ENCODE measurements at regions not wholly inside any gene's neighbourhood (a gene's known extent, or its start where the extent isn't known, plus 50 kb on each side); places are given as distances from the start of the nearest gene placed in this dataset.

DNA sequence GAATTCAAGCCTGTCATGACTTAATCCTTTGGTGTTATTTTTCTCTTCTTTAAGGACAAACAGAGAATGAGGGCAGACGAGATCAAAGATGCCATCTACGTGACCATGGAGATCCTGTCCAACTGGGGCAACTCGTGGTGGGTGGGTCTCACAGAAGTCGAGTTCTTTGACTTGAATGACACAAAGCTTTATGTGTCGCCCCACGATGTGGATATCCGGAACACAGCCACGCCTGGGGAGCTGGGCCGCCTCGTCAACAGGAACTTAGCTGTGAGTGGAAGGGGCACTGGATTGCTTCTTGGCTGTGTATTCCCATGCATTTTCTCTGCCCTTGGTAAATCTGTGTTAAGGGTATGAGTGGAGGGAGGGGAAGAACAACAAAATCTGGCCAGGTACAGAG lies 158.7 kb downstream of the KATNIP start:
- TF ChIP-seq, protein P1, sequence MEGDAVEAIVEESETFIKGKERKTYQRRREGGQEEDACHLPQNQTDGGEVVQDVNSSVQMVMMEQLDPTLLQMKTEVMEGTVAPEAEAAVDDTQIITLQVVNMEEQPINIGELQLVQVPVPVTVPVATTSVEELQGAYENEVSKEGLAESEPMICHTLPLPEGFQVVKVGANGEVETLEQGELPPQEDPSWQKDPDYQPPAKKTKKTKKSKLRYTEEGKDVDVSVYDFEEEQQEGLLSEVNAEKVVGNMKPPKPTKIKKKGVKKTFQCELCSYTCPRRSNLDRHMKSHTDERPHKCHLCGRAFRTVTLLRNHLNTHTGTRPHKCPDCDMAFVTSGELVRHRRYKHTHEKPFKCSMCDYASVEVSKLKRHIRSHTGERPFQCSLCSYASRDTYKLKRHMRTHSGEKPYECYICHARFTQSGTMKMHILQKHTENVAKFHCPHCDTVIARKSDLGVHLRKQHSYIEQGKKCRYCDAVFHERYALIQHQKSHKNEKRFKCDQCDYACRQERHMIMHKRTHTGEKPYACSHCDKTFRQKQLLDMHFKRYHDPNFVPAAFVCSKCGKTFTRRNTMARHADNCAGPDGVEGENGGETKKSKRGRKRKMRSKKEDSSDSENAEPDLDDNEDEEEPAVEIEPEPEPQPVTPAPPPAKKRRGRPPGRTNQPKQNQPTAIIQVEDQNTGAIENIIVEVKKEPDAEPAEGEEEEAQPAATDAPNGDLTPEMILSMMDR (IDR thresholded peaks at IDR 0.05) = no peak
- no peaks in the 10 kb centered on the region for H3K9me3 ChIP-seq
- peaks cover 10 to 26% of the 10 kb centered on the region in 2 donors for H3K36me3 ChIP-seq
- DNase-seq (ENCODE audit: low spot score in 2 of 2) = no peak
- H3K4me3 ChIP-seq = no peak overlapping the region
- no peaks in the 10 kb centered on the region for H3K27me3 ChIP-seq
- intact Hi-C loops (cut with DNase I) = no loop called here
- H3K27ac ChIP-seq = no peak overlapping the region
- no peaks in the 10 kb centered on the region for H3K4me1 ChIP-seq

DNA sequence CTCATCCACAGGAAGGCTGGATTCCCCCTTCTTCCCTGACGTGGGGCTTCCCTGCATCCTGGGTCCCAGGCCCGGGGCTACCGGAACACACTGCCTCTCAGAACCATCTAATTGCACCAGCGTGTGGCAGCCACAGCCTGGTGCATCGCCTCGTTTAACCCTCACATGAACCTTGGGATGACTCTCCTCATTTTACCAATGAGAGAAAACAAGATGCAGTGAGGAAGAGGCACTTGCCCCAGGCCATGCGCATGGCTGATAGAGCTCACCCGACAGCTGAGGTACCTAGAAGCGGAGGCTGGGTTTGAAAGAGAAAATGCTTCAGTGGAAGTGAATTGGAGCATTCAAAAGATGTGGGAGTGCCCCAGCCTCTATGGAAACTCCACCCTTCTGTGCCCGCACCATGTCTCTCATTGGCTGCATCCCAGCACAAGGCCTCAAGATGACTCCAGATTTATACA lies 162.3 kb downstream of the KATNIP start:
- intact Hi-C loops (cut with DNase I) = no loop called here
- H3K36me3 ChIP-seq = peaks cover 5 to 13% of the 10 kb centered on the region in 2 donors
- H3K4me3 ChIP-seq = no peak overlapping the region
- no peaks in the 10 kb centered on the region for H3K4me1 ChIP-seq
- no peaks in the 10 kb centered on the region for H3K27me3 ChIP-seq
- TF ChIP-seq, protein P1 (IDR thresholded peaks at IDR 0.05) = no peak
- DNase-seq (ENCODE audit: low spot score in 2 of 2) = no peak
- H3K9me3 ChIP-seq = no peaks in the 10 kb centered on the region
- no peak overlapping the region for H3K27ac ChIP-seq

DNA sequence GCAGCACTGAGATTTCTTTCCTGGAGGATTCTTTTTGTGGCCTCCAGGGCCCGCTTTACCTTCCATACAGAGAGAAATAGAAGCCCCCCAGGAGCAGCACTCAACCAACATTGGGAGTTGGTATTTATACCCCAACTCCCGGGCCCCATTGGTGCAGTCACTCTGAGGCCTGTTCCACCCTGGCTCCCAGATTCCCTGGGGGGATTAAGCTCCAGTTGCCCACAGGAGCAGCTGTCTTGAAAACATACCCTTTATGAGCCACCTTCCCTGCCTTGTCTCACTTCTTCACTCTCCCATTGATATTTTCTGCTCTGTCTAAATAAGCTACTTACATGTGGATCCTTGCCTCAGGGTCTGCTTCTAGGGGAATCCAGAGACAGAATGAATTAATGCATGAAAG lies 167.8 kb downstream of the KATNIP start:
- H3K36me3 ChIP-seq = peaks cover 0 to 6% of the 10 kb centered on the region in 2 donors
- TF ChIP-seq, protein P1 (IDR thresholded peaks at IDR 0.05) = no peak
- H3K4me1 ChIP-seq = no peaks in the 10 kb centered on the region
- no peak for DNase-seq (ENCODE audit: low spot score in 2 of 2)
- no peaks in the 10 kb centered on the region for H3K27me3 ChIP-seq
- intact Hi-C loops (cut with DNase I) = no loop called here
- no peak overlapping the region for H3K27ac ChIP-seq
- H3K4me3 ChIP-seq = no peak overlapping the region
- H3K9me3 ChIP-seq = no peaks in the 10 kb centered on the region

DNA sequence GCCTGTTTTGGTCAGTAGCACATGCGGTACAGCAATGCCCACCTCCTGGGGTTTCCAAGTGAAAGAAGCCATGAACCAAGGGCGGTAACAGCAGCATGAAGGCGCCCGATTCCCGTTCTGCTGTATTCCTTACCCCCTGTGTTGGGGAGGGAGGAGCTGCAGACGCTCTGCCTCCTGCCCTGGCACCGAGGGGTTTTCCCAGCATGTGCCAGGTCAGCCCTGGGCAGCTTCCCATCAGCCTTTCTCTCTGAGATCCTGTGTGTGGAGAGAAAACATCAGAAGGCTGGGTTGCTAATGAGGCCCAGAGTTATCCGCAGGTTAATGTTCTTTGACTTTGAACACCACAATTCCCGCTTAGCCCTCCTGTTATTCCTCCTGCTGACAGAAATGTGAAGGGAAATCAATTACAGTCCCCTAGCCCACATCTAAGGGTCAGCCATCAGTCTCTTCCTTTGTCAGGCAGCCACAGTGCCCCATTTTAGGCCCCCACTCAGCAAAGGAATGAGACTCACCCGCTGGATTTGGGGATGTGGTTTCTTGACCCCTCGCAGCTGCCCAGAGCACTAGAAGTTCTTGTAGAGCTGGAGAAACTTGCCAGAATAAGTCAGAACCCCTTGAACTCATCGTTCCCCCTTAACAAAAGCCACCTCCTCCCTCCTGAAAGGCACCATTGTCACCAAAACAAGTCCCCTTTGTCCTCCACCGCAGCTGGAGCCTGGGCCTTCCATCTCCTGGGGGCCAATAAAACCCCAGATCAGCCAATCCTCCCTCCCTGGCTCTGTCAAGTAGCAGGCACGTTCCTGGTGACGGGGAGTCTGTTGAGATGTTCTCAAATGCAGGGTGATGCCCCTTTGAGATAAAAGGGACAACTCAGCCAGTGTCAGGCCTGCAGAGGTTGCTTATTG lies 168.5 kb downstream of the KATNIP start:
- Histone ChIP-seq H3K27me3 (no peaks in the 10 kb centered on the region), H3K36me3 (peaks cover 0 to 7% of the 10 kb centered on the region in 2 donors), H3K4me1 (no peaks in the 10 kb centered on the region), H3K27ac (no peak overlapping the region), H3K4me3 (no peak overlapping the region), H3K9me3 (no peaks in the 10 kb centered on the region)
- intact Hi-C loops (cut with DNase I) = no loop called here
- DNase-seq (ENCODE audit: low spot score in 2 of 2) = no peak
- TF ChIP-seq, protein P1 (IDR thresholded peaks at IDR 0.05) = no peak

DNA sequence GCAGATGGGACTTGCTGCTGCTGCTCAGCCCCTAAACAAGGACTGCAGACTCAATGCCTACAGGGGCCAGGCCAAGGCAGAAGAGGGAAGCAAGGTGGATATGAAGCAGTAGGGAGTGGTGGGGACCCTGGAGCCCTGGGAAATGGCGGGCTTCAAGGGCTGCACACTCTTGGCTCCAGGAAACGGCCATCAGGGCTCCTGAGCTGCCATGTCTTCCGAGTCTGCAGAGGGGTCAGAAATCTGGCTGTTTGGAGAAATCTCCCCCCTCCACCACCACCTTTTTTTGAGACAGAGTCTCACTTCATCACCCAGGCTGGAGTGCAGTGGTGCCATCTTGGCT lies 169.1 kb downstream of the KATNIP start:
- intact Hi-C loops (cut with DNase I) = no loop called here
- TF ChIP-seq, protein P1 (IDR thresholded peaks at IDR 0.05) = no peak
- Histone ChIP-seq H3K27ac (no peak overlapping the region), H3K9me3 (no peaks in the 10 kb centered on the region), H3K27me3 (no peaks in the 10 kb centered on the region), H3K36me3 (peaks cover 0 to 7% of the 10 kb centered on the region in 2 donors), H3K4me3 (no peak overlapping the region), H3K4me1 (peaks cover 0 to under 1% of the 10 kb centered on the region in 2 donors)
- no peak for DNase-seq (ENCODE audit: low spot score in 2 of 2)
